Upper lobe of right lung (tissue), 1 donor: ENCODE measurements at regions not wholly inside any gene's neighbourhood (a gene's known extent, or its start where the extent isn't known, plus 50 kb on each side); places are given as distances from the start of the nearest gene placed in this dataset.

Source experiments
- ATAC-seq: fragments of 200-7000 bp; cut with Tn5 transposase; one replicate; pipeline ENCODE4 v1.9.1; 2020; ENCODE audit warnings: mild to moderate bottlenecking, moderate library complexity
- DNase-seq: peaks from one replicate; pipeline ENCODE4 v3.0.0-alpha.2; 2020
- H3K27ac ChIP-seq: fragments of 200-600 bp; one replicate; pipeline ENCODE4 v1.8.0; 2022
- H3K27me3 ChIP-seq: fragments of 200-600 bp; one replicate; pipeline ENCODE4 v1.8.0; 2022; ENCODE audit warnings: mild to moderate bottlenecking
- H3K36me3 ChIP-seq: fragments of 200-600 bp; one replicate; pipeline ENCODE4 v1.8.0; 2022
- H3K4me1 ChIP-seq: fragments of 200-600 bp; one replicate; pipeline ENCODE4 v1.8.0; 2022
- H3K4me3 ChIP-seq: fragments of 200-600 bp; one replicate; pipeline ENCODE4 v1.8.0; 2022; ENCODE audit warnings: mild to moderate bottlenecking
- H3K9me3 ChIP-seq: fragments of 200-600 bp; one replicate; pipeline ENCODE4 v1.8.0; 2022
- CTCF ChIP-seq: fragments of 200-600 bp; IDR thresholded peaks from one replicate; pipeline ENCODE4 v1.8.0; 2022; ENCODE audit warnings: antibody characterized with exemption
- intact Hi-C: fragments of 100-400 bp; cut with DNase I; formaldehyde crosslinking; loops from one replicate; pipeline ENCODE4 v1.11.0; 2022
- donor health status: DM: no; HTN: yes; CAD: no; lungs with severe emphysema.

GRCh38 chr1:68780919-68781318, 284.0 kb upstream of the DEPDC1 start:
- intact Hi-C loops = no loop called here
- Histone ChIP-seq H3K4me1 (no peaks in the 10 kb centered on the region), H3K36me3 (no peaks in the 10 kb centered on the region), H3K4me3 (no peak overlapping the region), H3K27ac (no peak overlapping the region), H3K27me3 (no peaks in the 10 kb centered on the region), H3K9me3 (no peaks in the 10 kb centered on the region)
- ATAC-seq = no peak
- TF ChIP-seq CTCF = no peak
- DNase-seq = no peak

DNA sequence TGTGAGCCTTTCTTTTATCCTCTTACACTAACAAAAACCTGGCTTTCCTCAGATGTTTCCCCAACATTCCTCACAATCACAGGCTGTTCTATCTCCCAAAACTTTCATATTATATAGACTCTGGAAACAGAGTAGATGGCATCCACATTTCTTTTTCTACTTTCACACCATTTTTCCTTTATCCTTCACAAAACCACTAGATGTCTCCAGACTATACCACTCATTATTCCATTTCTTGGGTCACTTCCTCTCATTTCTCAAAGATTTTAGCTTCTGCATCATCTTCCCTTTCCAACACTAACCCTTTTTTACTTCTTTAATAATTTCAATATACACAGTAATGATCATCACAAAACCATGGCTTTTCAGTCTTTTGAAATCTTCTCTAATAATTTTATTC, 286.0 kb upstream of the DEPDC1 start:
- H3K9me3 ChIP-seq = no peaks in the 10 kb centered on the region
- no peak for TF ChIP-seq CTCF

GRCh38 chr1:68785328-68785727, 288.4 kb upstream of the DEPDC1 start:
- Histone ChIP-seq H3K9me3 (no peaks in the 10 kb centered on the region), H3K4me1 (no peaks in the 10 kb centered on the region), H3K27me3 (no peaks in the 10 kb centered on the region), H3K27ac (no peak overlapping the region), H3K36me3 (no peaks in the 10 kb centered on the region), H3K4me3 (no peak overlapping the region)
- no peak for ATAC-seq
- TF ChIP-seq CTCF = no peak
- intact Hi-C loops = no loop called here
- no peak for DNase-seq

More for the DNA sequence above, 286.0 kb upstream of the DEPDC1 start:
- intact Hi-C loops = no loop called here
- no peaks in the 10 kb centered on the region for H3K36me3 ChIP-seq
- H3K27me3 ChIP-seq = no peaks in the 10 kb centered on the region
- no peak overlapping the region for H3K27ac ChIP-seq
- no peak overlapping the region for H3K4me3 ChIP-seq
- ATAC-seq (no peak), DNase-seq (no peak)
- no peaks in the 10 kb centered on the region for H3K4me1 ChIP-seq

- intact Hi-C loops = no loop called here
- no peak for DNase-seq
- Histone ChIP-seq H3K36me3 (no peaks in the 10 kb centered on the region), H3K9me3 (no peaks in the 10 kb centered on the region), H3K27me3 (no peaks in the 10 kb centered on the region), H3K27ac (no peak overlapping the region), H3K4me3 (no peak overlapping the region), H3K4me1 (no peaks in the 10 kb centered on the region)
- TF ChIP-seq CTCF = no peak
- ATAC-seq = no peak
Measured at GRCh38 chr1:68788762-68789161, 291.9 kb upstream of the DEPDC1 start.

- Histone ChIP-seq H3K4me1 (no peaks in the 10 kb centered on the region), H3K9me3 (no peaks in the 10 kb centered on the region), H3K27ac (no peak overlapping the region), H3K4me3 (no peak overlapping the region), H3K27me3 (no peaks in the 10 kb centered on the region), H3K36me3 (no peaks in the 10 kb centered on the region)
- ATAC-seq (no peak), DNase-seq (no peak)
- intact Hi-C loops = no loop called here
- TF ChIP-seq CTCF = no peak
Measured at GRCh38 chr1:68791800-68792199, 294.9 kb upstream of the DEPDC1 start.

DNA sequence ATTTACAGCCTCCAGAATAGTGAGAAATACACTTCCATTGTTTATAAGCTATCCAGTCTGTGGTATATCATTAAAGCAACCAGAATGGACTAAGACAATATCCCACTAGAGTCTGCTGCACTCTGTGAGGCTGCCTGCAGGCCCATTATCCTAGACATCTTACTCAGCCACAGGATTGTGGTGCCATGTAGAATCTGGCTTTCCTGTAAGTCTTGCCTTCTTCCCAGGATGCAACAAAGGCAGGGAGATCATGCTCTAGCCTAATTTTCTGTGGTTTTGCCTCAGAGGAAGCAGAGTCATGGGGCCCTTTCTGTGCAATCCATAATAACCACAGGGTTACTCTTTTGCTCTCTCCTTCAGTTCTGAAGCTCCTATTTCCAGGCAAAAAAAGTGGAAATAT, 299.1 kb upstream of the DEPDC1 start:
- ATAC-seq = no peak
- no peak overlapping the region for H3K27ac ChIP-seq
- H3K36me3 ChIP-seq = no peaks in the 10 kb centered on the region
- no peaks in the 10 kb centered on the region for H3K4me1 ChIP-seq
- no peaks in the 10 kb centered on the region for H3K27me3 ChIP-seq
- DNase-seq = no peak
- no peak for TF ChIP-seq CTCF
- H3K4me3 ChIP-seq = no peak overlapping the region
- H3K9me3 ChIP-seq = no peaks in the 10 kb centered on the region
- intact Hi-C loops = no loop called here
